SK-N-SH (cell line): ENCODE measurements at regions not wholly inside any gene's neighbourhood (a gene's known extent, or its start where the extent isn't known, plus 50 kb on each side); places are given as distances from the start of the nearest gene placed in this dataset.

Experiments
- CTCF ChIA-PET: fragments of 300-600, 350-600 bp; formaldehyde crosslinking; extraction: SDS; loops from one replicate; lab custom pipeline; 2021; lab: Yijun Ruan, JAX
- POLR2A ChIA-PET: fragments of 350-600 bp; sonication (Branson Sonifier 250); formaldehyde crosslinking; extraction: SDS; loops from one replicate; lab custom pipeline; 2020; ENCODE audit warnings: antibody characterized with exemption, inconsistent platforms; lab: Yijun Ruan, JAX
- DNase-seq: peaks from one replicate; pipeline ENCODE4 v3.0.0; 2012
- H2AFZ ChIP-seq: fragments of 200-600 bp; sonication (generic); 2 replicates; pipeline ENCODE4 v1.8.1; 2016; ENCODE audit warnings: antibody characterized with exemption, mild to moderate bottlenecking, low read depth
- H3F3A ChIP-seq: fragments of 200-600 bp; sonication (generic); replicated peaks from 2 replicates; pipeline ENCODE3; 2016; ENCODE audit warnings: antibody characterized with exemption, mild to moderate bottlenecking; ENCODE audit not compliant: insufficient read depth
- H3K27ac ChIP-seq, 2 experiments: fragments of 200-500 bp in 1 of 2; fragments of 200-600 bp in 1 of 2; sonication (Bioruptor generic) in 1 of 2; sonication (generic), shearing (Covaris generic) in 1 of 2; 2 replicates each; pipeline versions ENCODE4 v1.5.1 to v1.6.1; 2014 to 2016; ENCODE audit warnings: low read depth in 2 of 2, inconsistent platforms in 1 of 2, low read length in 1 of 2, mild to moderate bottlenecking in 1 of 2, mixed read lengths in 1 of 2
- H3K27me3 ChIP-seq: fragments of 200-600 bp; sonication (generic), shearing (Covaris generic); 2 replicates; pipeline ENCODE4 v1.6.1; 2016; ENCODE audit warnings: mixed run types; ENCODE audit not compliant: insufficient read depth
- H3K36me3 ChIP-seq, 2 experiments: fragments of 200-500 bp in 1 of 2; fragments of 200-600 bp in 1 of 2; sonication (Bioruptor generic) in 1 of 2; sonication (generic) in 1 of 2; replicated peaks in 1 of 2; 2 replicates each; pipeline versions ENCODE3 to v1.5.1; 2014 to 2016; ENCODE audit warnings: low read length in 1 of 2, mild to moderate bottlenecking in 1 of 2; ENCODE audit not compliant: insufficient read depth in 2 of 2, control insufficient read depth in 1 of 2
- H3K4me1 ChIP-seq, 2 experiments: fragments of 200-500 bp in 1 of 2; fragments of 200-600 bp in 1 of 2; sonication (Bioruptor generic) in 1 of 2; sonication (generic), shearing (Covaris generic) in 1 of 2; 2 replicates each; pipeline versions ENCODE4 v1.5.1 to v1.6.1; 2014 to 2016; ENCODE audit warnings: low read depth in 1 of 2, low read length in 1 of 2, mixed run types in 1 of 2; ENCODE audit not compliant: insufficient read depth in 2 of 2, control insufficient read depth in 1 of 2
- H3K4me2 ChIP-seq: fragments of 200-600 bp; sonication (generic), shearing (Covaris generic); 2 replicates; pipeline ENCODE4 v1.6.1; 2017; ENCODE audit warnings: mixed run types
- H3K4me3 ChIP-seq, 2 experiments: fragments of 200-500 bp in 1 of 2; fragments of 200-600 bp in 1 of 2; sonication (Bioruptor generic) in 1 of 2; sonication (generic), shearing (Covaris generic) in 1 of 2; 2 replicates each; pipeline versions ENCODE4 v1.5.1 to v1.8.1; 2014 to 2016; ENCODE audit warnings: low read depth in 2 of 2, inconsistent platforms in 1 of 2, low read length in 1 of 2, mild to moderate bottlenecking in 1 of 2, mixed read lengths in 1 of 2, moderate library complexity in 1 of 2
- H3K79me2 ChIP-seq: fragments of 200-600 bp; sonication (generic); 2 replicates; pipeline ENCODE4 v1.8.1; 2017; ENCODE audit warnings: mild to moderate bottlenecking; ENCODE audit not compliant: insufficient read depth
- H3K9ac ChIP-seq: fragments of 200-600 bp; sonication (generic); 2 replicates; pipeline ENCODE4 v1.6.1; 2017; ENCODE audit warnings: mixed run types
- H3K9me2 ChIP-seq: fragments of 200-600 bp; sonication (generic); 2 replicates; pipeline ENCODE4 v1.6.1; 2017; ENCODE audit warnings: mixed run types
- H3K9me3 ChIP-seq: fragments of 200-600 bp; sonication (generic); 2 replicates; pipeline ENCODE4 v1.6.1; 2017; ENCODE audit warnings: mixed run types, mild to moderate bottlenecking, moderate library complexity
- H4K20me1 ChIP-seq: fragments of 200-600 bp; sonication (generic); 2 replicates; pipeline ENCODE4 v1.6.1; 2017; ENCODE audit warnings: mild to moderate bottlenecking, mixed run types; ENCODE audit not compliant: insufficient read depth
- ELF1 ChIP-seq: IDR thresholded peaks from 2 replicates; pipeline ENCODE4 v1.4.0; 2012
- FOSL2 ChIP-seq: IDR thresholded peaks from 2 replicates; pipeline ENCODE4 v1.4.0; 2012; ENCODE audit warnings: low read depth, mild to moderate bottlenecking, moderate library complexity, borderline replicate concordance
- FOXJ3 ChIP-seq: sonication (generic); formaldehyde crosslinking; IDR thresholded peaks from 2 replicates; pipeline ENCODE4 v1.5.1; 2020; ENCODE audit warnings: mild to moderate bottlenecking, missing genetic modification reagents
- GABPA ChIP-seq: IDR thresholded peaks from 2 replicates; pipeline ENCODE4 v1.4.0; 2012; ENCODE audit warnings: low read depth, mild to moderate bottlenecking
- JUND ChIP-seq: IDR thresholded peaks from 2 replicates; pipeline ENCODE4 v1.4.0; 2012
- MEF2A ChIP-seq: IDR thresholded peaks from 2 replicates; pipeline ENCODE4 v1.4.0; 2012; ENCODE audit warnings: low read depth, borderline replicate concordance
- POLR2AphosphoS5 ChIP-seq: IDR thresholded peaks from 2 replicates; pipeline ENCODE4 v1.6.1; 2012; ENCODE audit warnings: low read depth, low read length
- RCOR1 ChIP-seq: fragments of 150-350 bp; IDR thresholded peaks from 2 replicates; pipeline ENCODE4 v1.6.1; 2017; ENCODE audit warnings: antibody characterized with exemption, low read length
- SIN3A ChIP-seq: IDR thresholded peaks from 2 replicates; pipeline ENCODE4 v1.6.1; 2012; ENCODE audit warnings: low read depth, mild to moderate bottlenecking, low read length, moderate library complexity, borderline replicate concordance
- SMC3 ChIP-seq: IDR thresholded peaks from 2 replicates; pipeline ENCODE4 v1.6.1; 2012; ENCODE audit warnings: low read depth, low read length, improper control_type of control experiment
- TAF1 ChIP-seq: IDR thresholded peaks from 2 replicates; pipeline ENCODE4 v1.6.1; 2012; ENCODE audit warnings: low read depth, mild to moderate bottlenecking, low read length, moderate library complexity, borderline replicate concordance
- TCF12 ChIP-seq: IDR thresholded peaks from 2 replicates; pipeline ENCODE4 v1.4.0; 2012
- YY1 ChIP-seq: IDR thresholded peaks from 2 replicates; pipeline ENCODE4 v1.4.0; 2012; ENCODE audit warnings: low read depth, mild to moderate bottlenecking
- TF ChIP-seq, protein P1 (sequence below): fragments of 150-350 bp; IDR thresholded peaks from 2 replicates; pipeline ENCODE4 v1.6.1; 2016; ENCODE audit warnings: mild to moderate bottlenecking, low read depth, low read length
- TF ChIP-seq, protein P2 (sequence below): IDR thresholded peaks from 2 replicates; pipeline ENCODE4; 2012
- TF ChIP-seq, protein P3 (sequence below): IDR thresholded peaks from 2 replicates; pipeline ENCODE4 v1.6.1; 2012; ENCODE audit warnings: mild to moderate bottlenecking, low read depth, low read length, moderate library complexity

DNA sequence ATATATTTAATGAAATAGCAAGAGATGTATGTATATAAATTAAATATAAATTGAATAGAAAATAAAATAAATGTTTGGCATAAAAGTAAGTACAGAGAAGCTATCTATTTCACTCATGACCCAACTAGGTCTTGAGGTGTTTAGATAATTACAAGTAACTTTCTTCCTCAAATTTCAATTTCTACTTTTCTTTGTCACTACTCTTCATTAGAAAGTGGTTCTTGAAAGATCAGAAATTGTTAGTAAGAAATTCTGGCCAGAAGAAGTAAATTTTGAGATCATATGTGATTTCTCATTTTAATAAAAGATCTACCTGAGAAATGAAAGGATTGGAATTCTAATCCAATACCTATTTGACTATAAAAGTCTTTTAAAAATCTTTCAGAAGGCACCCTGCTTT is 126.9 kb downstream of the BTC start:
- H4K20me1 ChIP-seq: no peaks in the 10 kb centered on the region
- H3K27me3 ChIP-seq: peaks cover 10% of the 10 kb centered on the region; the same call in 1 of the 2 replicates
- H3K79me2 ChIP-seq: no peaks in the 10 kb centered on the region
- no peak overlapping the region for H3K27ac ChIP-seq
- H3K36me3 ChIP-seq: no peaks in the 10 kb centered on the region
- H3K9me3 ChIP-seq: no peaks in the 10 kb centered on the region
- CTCF ChIA-PET: interaction anchor here (2.5 kb wide), 1 partner anchor 8 kb away, joined by 8 read pairs; no protein-coding TSS in a partner anchor
- no peak for TF ChIP-seq TCF12
- TF ChIP-seq, protein P1, sequence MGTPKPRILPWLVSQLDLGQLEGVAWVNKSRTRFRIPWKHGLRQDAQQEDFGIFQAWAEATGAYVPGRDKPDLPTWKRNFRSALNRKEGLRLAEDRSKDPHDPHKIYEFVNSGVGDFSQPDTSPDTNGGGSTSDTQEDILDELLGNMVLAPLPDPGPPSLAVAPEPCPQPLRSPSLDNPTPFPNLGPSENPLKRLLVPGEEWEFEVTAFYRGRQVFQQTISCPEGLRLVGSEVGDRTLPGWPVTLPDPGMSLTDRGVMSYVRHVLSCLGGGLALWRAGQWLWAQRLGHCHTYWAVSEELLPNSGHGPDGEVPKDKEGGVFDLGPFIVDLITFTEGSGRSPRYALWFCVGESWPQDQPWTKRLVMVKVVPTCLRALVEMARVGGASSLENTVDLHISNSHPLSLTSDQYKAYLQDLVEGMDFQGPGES: no peak
- TF ChIP-seq SIN3A: no peak
- no peak for TF ChIP-seq YY1
- no peak for TF ChIP-seq RCOR1
- no peak for TF ChIP-seq JUND
- no peak for TF ChIP-seq TAF1
- TF ChIP-seq POLR2AphosphoS5: no peak
- TF ChIP-seq SMC3: no peak
- TF ChIP-seq FOXJ3: no peak
- no peak for TF ChIP-seq FOSL2
- TF ChIP-seq, protein P2, sequence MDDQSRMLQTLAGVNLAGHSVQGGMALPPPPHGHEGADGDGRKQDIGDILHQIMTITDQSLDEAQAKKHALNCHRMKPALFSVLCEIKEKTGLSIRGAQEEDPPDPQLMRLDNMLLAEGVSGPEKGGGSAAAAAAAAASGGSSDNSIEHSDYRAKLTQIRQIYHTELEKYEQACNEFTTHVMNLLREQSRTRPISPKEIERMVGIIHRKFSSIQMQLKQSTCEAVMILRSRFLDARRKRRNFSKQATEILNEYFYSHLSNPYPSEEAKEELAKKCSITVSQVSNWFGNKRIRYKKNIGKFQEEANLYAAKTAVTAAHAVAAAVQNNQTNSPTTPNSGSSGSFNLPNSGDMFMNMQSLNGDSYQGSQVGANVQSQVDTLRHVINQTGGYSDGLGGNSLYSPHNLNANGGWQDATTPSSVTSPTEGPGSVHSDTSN: no peak
- TF ChIP-seq GABPA: no peak
- no peak for TF ChIP-seq MEF2A
- TF ChIP-seq, protein P3, sequence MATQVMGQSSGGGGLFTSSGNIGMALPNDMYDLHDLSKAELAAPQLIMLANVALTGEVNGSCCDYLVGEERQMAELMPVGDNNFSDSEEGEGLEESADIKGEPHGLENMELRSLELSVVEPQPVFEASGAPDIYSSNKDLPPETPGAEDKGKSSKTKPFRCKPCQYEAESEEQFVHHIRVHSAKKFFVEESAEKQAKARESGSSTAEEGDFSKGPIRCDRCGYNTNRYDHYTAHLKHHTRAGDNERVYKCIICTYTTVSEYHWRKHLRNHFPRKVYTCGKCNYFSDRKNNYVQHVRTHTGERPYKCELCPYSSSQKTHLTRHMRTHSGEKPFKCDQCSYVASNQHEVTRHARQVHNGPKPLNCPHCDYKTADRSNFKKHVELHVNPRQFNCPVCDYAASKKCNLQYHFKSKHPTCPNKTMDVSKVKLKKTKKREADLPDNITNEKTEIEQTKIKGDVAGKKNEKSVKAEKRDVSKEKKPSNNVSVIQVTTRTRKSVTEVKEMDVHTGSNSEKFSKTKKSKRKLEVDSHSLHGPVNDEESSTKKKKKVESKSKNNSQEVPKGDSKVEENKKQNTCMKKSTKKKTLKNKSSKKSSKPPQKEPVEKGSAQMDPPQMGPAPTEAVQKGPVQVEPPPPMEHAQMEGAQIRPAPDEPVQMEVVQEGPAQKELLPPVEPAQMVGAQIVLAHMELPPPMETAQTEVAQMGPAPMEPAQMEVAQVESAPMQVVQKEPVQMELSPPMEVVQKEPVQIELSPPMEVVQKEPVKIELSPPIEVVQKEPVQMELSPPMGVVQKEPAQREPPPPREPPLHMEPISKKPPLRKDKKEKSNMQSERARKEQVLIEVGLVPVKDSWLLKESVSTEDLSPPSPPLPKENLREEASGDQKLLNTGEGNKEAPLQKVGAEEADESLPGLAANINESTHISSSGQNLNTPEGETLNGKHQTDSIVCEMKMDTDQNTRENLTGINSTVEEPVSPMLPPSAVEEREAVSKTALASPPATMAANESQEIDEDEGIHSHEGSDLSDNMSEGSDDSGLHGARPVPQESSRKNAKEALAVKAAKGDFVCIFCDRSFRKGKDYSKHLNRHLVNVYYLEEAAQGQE: no peak
- no peak for TF ChIP-seq ELF1
- TF ChIP-seq, all 33 proteins: peak for 0
- POLR2A ChIA-PET: no interaction called here
- Histone ChIP-seq H3F3A (no peaks in the 10 kb centered on the region), H3K4me3 (no peak overlapping the region), H3K9me2 (no peaks in the 10 kb centered on the region), H2AFZ (no peak overlapping the region), H3K4me2 (no peak overlapping the region), H3K9ac (no peak overlapping the region), H3K4me1 (no peaks in the 10 kb centered on the region)
- DNase-seq: no peak
